SK-N-SH treated with all-trans-retinoic acid at 6 μM for 48 hours (cell line): ENCODE measurements at regions not wholly inside any gene's neighbourhood (a gene's known extent, or its start where the extent isn't known, plus 50 kb on each side); places are given as distances from the start of the nearest gene placed in this dataset.

Experiments used
- ATAC-seq: fragments of 200-7000 bp; cut with Tn5 transposase; 3 replicates; pipeline ENCODE4 v1.9.1; 2020; ENCODE audit warnings: mild to moderate bottlenecking, moderate library complexity
- ARNTL ChIP-seq: fragments of 450-650 bp; formaldehyde crosslinking; IDR thresholded peaks from 2 replicates; pipeline ENCODE4 v1.5.0; 2020; ENCODE audit warnings: low read depth, mild to moderate bottlenecking, moderate library complexity, borderline replicate concordance
- BACH2 ChIP-seq: fragments of 250-450 bp; sonication (Bioruptor Pico); IDR thresholded peaks from 2 replicates; pipeline ENCODE4 v1.9.0; 2021; ENCODE audit warnings: mild to moderate bottlenecking, borderline replicate concordance
- ESRRG ChIP-seq: fragments of 250-450 bp; sonication (Bioruptor Pico); IDR thresholded peaks from 2 replicates; pipeline ENCODE4 v1.6.1; 2021; ENCODE audit warnings: mild to moderate bottlenecking
- GLIS3 ChIP-seq: fragments of 250-450 bp; sonication (Bioruptor Pico); IDR thresholded peaks from 2 replicates; pipeline ENCODE4 v1.5.0; 2020; ENCODE audit warnings: mild to moderate bottlenecking, moderate library complexity
- ISL1 ChIP-seq: fragments of 250-450 bp; sonication (Bioruptor Pico); IDR thresholded peaks from 2 replicates; pipeline ENCODE4 v2.1.2; 2022; ENCODE audit warnings: mild to moderate bottlenecking, moderate library complexity
- OSR1 ChIP-seq: fragments of 250-450 bp; sonication (Bioruptor Pico); IDR thresholded peaks from 2 replicates; pipeline ENCODE4 v1.8.0; 2022; ENCODE audit warnings: moderate library complexity, mild to moderate bottlenecking, inconsistent platforms
- PPARA ChIP-seq: fragments of 250-450 bp; sonication (Bioruptor Pico); IDR thresholded peaks from 2 replicates; pipeline ENCODE4 v1.5.0; 2020; ENCODE audit warnings: mild to moderate bottlenecking, borderline replicate concordance
- TCF4 ChIP-seq: fragments of 250-450 bp; sonication (Bioruptor Pico); IDR thresholded peaks from 2 replicates; pipeline ENCODE4 v1.8.0; 2021; ENCODE audit warnings: mild to moderate bottlenecking, moderate library complexity, borderline replicate concordance
- TOX ChIP-seq: fragments of 250-450 bp; sonication (Bioruptor Pico); IDR thresholded peaks from 2 replicates; pipeline ENCODE4 v1.8.0; 2021; ENCODE audit warnings: mild to moderate bottlenecking, moderate library complexity, borderline replicate concordance
- ZC3H10 ChIP-seq: fragments of 250-450 bp; sonication (Bioruptor Pico); IDR thresholded peaks from 2 replicates; pipeline ENCODE4 v1.5.1; 2021; ENCODE audit warnings: mild to moderate bottlenecking, moderate library complexity
- ZFP3 ChIP-seq: fragments of 250-450 bp; sonication (Bioruptor Pico); IDR thresholded peaks from 2 replicates; pipeline ENCODE4 v1.5.0; 2020; ENCODE audit warnings: mild to moderate bottlenecking, moderate library complexity
- ZNF565 ChIP-seq: fragments of 450-650 bp; formaldehyde crosslinking; conservative IDR thresholded peaks from 2 replicates; pipeline ENCODE4 v1.5.0; 2020; ENCODE audit warnings: low read depth, mild to moderate bottlenecking, moderate library complexity
- ZNF70 ChIP-seq: fragments of 450-650 bp; formaldehyde crosslinking; IDR thresholded peaks from 2 replicates; pipeline ENCODE4 v1.5.0; 2020; ENCODE audit warnings: mild to moderate bottlenecking, moderate library complexity
- ZNF8 ChIP-seq: fragments of 450-650 bp; formaldehyde crosslinking; IDR thresholded peaks from 2 replicates; pipeline ENCODE4 v1.5.0; 2020; ENCODE audit warnings: mild to moderate bottlenecking, moderate library complexity
- TF ChIP-seq, protein P1 (sequence below): fragments of 250-450 bp; sonication (Bioruptor Pico); IDR thresholded peaks from 2 replicates; pipeline ENCODE4 v1.5.1; 2021; ENCODE audit warnings: mild to moderate bottlenecking, moderate library complexity
- TF ChIP-seq, protein P2 (sequence below): fragments of 250-450 bp; sonication (Bioruptor Pico); IDR thresholded peaks from 2 replicates; pipeline ENCODE4 v1.5.0; 2020; ENCODE audit warnings: mild to moderate bottlenecking, moderate library complexity
- TF ChIP-seq, protein P3 (sequence below): fragments of 250-450 bp; sonication (Bioruptor Pico); IDR thresholded peaks from 2 replicates; pipeline ENCODE4 v1.8.0; 2020; ENCODE audit warnings: mild to moderate bottlenecking, moderate library complexity, borderline replicate concordance

DNA sequence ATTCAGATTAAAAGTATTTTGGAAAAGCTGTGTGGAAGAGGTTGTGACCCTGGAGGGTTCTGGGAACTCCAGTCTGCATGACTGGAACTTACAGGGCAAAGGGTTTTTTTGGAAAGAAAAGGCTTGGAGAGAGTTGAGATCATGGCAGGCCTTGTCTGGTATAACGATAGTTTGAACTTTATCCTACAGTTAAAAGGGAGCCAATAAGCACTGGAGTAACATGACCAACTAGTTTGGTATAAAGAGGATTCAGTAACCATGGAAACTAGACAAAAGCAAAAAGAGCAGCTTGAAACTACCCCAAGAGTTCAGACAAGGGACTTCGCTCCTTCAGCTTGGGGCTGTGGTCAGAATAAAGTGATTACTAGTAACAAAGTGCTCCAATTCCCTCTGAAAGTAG lies 151.2 kb upstream of the TMCO5A start:
- no peak for ATAC-seq
- TF ChIP-seq, protein P1, sequence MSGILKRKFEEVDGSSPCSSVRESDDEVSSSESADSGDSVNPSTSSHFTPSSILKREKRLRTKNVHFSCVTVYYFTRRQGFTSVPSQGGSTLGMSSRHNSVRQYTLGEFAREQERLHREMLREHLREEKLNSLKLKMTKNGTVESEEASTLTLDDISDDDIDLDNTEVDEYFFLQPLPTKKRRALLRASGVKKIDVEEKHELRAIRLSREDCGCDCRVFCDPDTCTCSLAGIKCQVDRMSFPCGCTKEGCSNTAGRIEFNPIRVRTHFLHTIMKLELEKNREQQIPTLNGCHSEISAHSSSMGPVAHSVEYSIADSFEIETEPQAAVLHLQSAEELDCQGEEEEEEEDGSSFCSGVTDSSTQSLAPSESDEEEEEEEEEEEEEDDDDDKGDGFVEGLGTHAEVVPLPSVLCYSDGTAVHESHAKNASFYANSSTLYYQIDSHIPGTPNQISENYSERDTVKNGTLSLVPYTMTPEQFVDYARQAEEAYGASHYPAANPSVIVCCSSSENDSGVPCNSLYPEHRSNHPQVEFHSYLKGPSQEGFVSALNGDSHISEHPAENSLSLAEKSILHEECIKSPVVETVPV (CRISPR knock-in tag), result no peak
- TF ChIP-seq, protein P2, sequence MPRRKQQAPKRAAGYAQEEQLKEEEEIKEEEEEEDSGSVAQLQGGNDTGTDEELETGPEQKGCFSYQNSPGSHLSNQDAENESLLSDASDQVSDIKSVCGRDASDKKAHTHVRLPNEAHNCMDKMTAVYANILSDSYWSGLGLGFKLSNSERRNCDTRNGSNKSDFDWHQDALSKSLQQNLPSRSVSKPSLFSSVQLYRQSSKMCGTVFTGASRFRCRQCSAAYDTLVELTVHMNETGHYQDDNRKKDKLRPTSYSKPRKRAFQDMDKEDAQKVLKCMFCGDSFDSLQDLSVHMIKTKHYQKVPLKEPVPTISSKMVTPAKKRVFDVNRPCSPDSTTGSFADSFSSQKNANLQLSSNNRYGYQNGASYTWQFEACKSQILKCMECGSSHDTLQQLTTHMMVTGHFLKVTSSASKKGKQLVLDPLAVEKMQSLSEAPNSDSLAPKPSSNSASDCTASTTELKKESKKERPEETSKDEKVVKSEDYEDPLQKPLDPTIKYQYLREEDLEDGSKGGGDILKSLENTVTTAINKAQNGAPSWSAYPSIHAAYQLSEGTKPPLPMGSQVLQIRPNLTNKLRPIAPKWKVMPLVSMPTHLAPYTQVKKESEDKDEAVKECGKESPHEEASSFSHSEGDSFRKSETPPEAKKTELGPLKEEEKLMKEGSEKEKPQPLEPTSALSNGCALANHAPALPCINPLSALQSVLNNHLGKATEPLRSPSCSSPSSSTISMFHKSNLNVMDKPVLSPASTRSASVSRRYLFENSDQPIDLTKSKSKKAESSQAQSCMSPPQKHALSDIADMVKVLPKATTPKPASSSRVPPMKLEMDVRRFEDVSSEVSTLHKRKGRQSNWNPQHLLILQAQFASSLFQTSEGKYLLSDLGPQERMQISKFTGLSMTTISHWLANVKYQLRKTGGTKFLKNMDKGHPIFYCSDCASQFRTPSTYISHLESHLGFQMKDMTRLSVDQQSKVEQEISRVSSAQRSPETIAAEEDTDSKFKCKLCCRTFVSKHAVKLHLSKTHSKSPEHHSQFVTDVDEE, result no peak
- TF ChIP-seq ZNF70 (CRISPR knock-in tag), result no peak
- TF ChIP-seq ZNF8 (CRISPR knock-in tag), result no peak
- no peak for TF ChIP-seq ZC3H10 (CRISPR knock-in tag)
- TF ChIP-seq BACH2 (CRISPR knock-in tag), result no peak
- TF ChIP-seq ZNF565, result no peak

DNA sequence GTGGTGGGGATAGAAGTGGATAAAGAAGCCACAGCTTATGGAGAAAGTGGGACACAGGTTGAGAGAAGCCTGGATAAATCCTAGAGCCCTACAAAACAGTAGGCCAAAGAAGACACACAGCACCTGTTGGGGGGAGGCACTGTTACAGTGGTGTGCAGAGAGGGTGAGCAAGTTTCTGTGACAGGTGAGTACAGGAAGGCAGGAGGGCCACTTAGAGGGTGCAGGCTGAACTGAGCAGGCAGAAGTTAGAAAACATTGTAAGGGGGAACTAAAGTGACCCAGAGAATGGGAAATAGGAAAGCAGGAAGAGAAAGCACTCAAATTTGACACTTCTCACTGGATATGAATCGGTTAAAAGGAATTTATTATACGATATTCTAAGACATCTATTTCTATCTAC lies 146.1 kb upstream of the TMCO5A start:
- no peak for ATAC-seq
- no peak for TF ChIP-seq ESRRG
- no peak for TF ChIP-seq ISL1
- TF ChIP-seq GLIS3 (CRISPR knock-in tag), result no peak
- no peak for TF ChIP-seq ARNTL (CRISPR knock-in tag)
- TF ChIP-seq, protein P3, sequence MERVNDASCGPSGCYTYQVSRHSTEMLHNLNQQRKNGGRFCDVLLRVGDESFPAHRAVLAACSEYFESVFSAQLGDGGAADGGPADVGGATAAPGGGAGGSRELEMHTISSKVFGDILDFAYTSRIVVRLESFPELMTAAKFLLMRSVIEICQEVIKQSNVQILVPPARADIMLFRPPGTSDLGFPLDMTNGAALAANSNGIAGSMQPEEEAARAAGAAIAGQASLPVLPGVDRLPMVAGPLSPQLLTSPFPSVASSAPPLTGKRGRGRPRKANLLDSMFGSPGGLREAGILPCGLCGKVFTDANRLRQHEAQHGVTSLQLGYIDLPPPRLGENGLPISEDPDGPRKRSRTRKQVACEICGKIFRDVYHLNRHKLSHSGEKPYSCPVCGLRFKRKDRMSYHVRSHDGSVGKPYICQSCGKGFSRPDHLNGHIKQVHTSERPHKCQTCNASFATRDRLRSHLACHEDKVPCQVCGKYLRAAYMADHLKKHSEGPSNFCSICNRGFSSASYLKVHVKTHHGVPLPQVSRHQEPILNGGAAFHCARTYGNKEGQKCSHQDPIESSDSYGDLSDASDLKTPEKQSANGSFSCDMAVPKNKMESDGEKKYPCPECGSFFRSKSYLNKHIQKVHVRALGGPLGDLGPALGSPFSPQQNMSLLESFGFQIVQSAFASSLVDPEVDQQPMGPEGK (CRISPR knock-in tag), result no peak
- no peak for TF ChIP-seq ZC3H10 (CRISPR knock-in tag)
- TF ChIP-seq ZNF8 (CRISPR knock-in tag), result no peak
- TF ChIP-seq TCF4, result no peak
- TF ChIP-seq OSR1 (CRISPR knock-in tag), result no peak
- TF ChIP-seq, protein P2, result no peak

DNA sequence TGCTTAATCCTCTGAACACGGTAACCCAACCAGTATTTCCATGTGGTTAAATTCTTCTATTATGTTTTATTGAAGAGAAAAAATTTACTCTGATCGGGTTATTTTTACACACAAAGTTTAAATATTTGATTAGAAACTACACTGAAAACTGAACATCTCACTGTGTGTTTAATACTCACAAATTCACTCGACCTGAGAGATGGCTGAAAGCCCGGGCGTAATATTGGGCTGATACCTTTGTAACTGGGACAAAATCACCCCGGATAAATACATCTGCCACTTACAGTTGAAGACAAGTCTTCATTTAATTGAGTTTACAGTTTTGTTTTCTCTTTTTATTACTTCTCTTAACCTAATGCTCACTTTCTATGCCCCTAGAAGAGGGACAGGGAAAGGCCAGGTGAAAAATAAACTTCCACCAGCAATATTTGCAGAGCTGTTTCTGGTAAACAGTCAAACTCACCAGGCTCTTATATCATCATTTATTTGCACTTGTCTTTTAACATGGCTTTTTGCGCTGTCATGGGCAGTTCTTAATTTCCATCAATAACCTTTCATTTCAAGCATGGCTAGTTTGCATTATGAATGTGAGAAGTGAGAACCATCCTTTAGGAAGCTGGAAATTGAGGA lies 145.6 kb upstream of the TMCO5A start:
- no peak for ATAC-seq
- TF ChIP-seq ZFP3 (no peak), ZNF8 (CRISPR knock-in tag) (no peak), PPARA (CRISPR knock-in tag) (no peak)
- TF ChIP-seq, all 23 proteins: peak for 0

DNA sequence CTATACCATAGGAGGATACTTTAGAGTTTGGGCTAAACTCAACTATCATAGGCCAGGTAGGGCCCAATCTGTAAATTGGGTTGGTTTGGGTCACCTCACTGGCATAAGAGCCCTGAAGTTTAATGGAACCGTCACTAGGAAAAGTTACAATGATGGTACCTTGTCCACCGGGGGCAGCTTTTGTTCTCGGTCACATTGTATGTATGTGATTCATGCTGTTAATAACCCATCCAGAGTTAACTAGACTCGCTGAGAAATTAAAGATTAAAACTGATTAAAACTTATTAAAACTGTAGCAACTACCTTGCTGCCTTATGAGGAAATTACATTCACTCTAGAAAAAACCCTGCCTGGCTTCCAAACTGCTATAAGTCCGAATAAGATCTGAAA lies 145.0 kb upstream of the TMCO5A start:
- no peak for ATAC-seq
- TF ChIP-seq ZNF8 (CRISPR knock-in tag) (no peak), TCF4 (no peak), ZC3H10 (CRISPR knock-in tag) (no peak), TOX (CRISPR knock-in tag) (no peak), PPARA (CRISPR knock-in tag) (no peak)
- TF ChIP-seq, protein P2, result no peak
